ENCODE measurements at regions not wholly inside any gene's neighbourhood (a gene's known extent, or its start where the extent isn't known, plus 50 kb on each side); places are given as distances from the start of the nearest gene placed in this dataset.
A peak's percentile ranks its signal among the peaks of the same experiment; 100 is the strongest.

DNA sequence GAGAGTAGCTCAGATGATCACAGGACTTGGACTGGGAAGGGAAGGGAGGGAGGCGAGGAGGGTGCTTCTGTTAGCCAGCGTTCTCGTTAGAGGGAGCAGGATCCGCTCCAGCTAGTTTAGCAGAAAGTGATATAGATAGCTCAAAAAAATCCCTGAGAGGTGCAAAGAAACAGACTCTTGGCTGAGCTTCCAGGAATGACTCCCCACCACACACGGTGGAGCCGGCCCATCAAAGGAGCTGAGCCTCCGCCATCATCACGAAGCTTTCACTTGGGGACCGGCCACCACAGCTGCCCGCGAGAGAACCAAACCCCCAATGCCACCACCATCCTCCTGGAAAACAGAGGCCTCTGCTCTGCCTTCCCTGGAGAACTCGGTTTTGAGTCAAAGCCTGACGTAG lies 124.6 kb upstream of the BCL2L14 start:
- no peak for DNase-seq

DNA sequence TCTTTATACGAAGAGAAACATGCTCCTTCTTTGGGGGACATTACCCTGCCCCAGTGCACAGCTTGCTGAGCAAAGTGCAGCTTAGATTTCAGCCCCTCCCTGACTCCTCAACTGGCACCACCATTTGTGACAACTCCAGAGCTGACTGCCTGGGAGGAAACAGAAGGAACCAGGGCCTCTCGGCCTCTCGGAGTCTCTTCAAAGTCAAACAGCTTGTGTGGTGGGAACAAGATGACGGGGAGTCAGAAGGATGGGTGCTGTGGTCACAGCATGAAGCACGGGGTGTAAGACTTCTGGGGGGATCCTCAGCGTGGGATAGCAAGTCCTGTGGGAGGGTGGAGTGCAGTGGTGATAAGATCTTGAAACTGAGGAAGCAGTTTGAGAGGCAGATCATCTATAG lies 123.5 kb upstream of the BCL2L14 start:
- DNase-seq, result no peak

DNA sequence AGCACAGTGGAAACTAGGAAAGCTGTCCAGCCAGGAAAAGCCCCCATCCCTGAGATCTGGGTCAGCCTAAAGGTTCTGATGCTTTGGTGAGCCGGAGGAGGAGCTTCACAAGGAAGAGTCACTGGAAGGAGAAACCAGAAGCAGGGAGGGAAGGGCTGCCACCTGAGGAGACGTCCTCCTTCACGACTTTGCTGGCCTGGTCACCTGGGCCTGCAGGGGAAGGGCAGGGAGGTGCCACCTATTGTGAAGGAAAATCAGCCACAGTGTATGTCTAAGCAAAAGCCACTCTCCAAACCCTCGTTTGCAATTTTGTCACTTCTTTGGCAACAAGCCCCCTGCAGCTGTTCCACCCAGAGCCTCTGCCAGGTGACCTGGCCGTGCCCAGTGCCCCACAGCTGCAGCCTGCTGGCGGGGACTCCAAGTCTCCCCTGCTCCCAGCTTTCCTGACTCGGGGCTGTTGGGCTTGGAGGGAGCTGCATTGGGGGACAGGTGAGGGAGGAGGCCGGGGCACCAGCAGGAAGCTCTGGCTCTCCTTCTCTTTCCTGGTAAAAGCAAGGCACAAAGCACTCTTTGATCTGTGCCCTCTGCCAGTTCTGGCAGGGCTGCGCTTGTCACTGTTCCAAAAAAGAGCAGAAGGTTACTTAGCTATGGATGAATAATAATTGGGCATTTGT lies 120.9 kb upstream of the BCL2L14 start:
- no peak for DNase-seq

DNA sequence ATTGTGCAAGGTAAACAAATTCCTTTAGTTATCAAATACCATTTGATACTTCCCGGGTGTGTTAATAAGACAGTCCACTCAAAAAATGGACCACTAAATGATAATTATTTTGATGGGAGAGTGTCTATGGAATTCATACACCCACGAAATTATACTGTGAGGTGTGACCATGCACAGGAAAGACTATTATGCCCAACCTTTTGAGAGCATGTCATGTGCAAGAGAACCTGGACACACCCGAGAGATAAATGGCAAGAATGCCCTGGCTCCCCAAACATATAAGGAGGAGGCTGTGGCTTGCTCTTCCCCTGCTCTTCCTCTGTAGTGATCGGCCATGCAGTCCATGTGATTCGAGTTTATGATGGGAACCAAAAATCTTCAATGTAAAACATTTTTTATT lies 119.5 kb upstream of the BCL2L14 start:
- DNase-seq, result no peak

DNA sequence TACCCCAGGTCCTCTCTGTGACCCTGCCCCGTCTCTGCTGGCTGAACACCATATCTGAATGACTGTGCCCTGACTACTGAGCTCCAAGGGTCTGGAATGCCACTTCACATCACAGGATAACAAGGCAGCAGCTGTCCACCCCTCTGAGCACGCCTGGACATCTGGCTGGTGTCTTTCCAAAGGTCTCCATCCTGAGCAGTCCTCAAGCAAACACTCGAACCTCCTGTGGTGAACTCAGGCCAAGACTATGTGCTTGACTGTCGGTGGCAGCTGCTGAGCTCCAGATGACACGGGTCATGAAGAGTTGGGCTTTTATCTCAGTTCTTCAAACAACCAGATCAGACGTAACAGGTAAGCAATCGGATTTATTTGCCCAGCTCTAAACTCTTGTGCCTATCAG lies 117.2 kb upstream of the BCL2L14 start:
- DNase-seq, result no peak

DNA sequence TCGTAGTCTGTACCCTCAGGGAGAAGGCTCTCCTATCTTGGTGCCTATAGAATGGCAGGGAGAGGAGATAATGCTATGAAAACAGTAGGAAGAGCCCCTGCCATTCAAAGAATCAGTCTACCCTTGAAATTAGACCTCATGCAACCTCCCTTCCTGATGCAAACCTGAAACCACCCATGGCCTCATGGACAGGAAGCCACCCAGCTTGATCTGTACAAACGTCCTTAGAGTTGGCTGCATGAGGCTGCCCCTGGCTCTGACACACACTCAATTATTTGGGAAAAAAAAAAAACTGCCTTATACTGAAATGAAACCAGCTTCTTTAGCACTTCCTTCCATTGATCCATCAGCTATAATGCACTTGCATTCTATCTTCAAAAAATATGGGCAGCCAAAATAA lies 116.6 kb upstream of the BCL2L14 start:
- no peak for DNase-seq

DNA sequence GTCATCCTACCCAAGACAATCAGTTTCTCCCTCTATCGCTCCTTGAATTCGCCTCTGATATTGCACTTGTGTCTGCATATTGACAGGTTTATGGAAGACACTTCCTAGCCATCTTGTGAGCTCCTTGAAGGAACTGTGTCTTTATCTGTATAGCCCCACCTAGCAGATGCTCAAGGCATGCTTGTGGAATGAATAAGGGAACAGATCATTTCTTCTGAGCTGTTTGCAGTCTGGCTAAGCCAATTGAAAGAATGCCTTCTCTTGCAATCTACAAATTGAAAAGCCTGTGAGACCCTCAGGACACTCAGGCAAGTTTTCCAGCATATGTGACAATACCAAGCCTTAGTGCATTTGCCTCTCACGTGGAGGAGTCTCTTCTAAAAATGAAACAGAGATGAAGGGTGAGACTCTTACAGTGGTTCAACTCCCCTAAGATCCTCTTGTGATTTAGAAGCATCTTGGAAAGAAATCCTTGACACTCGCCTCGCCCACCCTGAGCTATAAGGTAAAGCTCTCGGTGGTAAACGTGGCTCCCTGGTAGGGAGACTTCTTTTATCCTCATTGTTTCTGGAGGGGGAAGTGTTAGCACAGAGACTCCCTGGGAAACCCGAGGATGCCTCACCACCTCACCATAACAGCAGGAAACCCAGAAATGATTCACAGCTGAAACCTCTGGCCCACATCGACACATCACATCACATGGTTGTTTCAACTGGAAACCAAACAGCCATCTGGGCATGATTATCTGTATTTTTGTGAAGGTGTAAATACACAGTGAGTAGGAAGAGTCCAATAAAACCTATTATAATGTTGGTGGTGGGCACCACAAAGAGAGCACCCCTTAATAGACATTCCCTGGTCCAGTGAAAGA lies 112.3 kb upstream of the BCL2L14 start:
- peak; percentile 88 for DNase-seq

DNA sequence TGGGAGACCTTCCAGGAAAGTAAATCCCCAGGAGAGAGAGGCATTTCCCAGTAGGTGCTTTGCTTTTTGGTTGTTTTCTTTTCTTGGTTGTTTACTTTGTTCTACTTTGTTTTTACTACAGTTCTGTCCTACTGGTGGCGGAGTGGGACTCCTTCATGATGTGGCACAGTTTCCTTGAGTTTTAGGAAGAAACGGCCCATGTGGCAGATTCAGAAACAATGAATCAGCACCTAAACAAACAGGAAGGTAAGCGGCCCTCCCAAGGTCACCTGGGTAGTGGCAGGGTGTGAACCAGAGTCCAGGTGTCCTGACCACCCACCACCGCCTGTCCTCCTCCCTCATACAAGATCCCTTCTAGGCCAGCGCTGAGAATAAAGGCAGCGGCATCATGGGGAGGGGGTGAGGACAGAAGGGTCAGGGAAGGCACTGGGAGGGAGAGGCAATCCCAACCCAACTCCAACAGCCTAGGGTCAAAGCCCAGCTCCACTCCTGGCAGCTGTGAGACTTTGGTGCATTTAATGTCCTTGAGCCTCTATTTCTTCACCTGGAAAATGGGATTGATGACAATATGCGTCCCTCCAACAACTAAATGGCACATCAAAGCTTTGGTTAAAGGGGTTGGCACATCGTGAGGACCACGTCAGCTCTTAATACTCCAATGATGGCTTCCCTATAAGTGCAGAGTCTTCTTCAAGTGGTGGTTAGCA lies 111.5 kb upstream of the BCL2L14 start:
- DNase-seq, result no peak

DNA sequence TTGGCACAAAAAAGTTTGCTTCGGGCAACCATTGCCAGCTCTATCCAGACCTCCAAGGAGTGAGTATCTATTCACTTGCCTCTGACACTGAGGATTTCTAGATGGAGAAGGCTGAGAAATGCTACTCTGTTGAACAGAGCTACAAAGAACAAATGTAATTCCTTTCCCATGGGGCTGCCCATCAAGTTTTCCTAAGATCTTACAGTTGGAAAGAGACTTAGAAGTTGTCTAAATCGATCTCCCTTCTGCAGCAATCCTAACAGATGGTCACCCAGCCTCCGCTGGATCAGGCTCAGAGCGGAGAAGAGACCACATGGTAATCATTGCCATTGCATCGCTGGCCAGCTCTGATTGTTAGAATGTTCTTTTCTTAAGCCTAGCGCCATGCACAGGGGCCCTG lies 110.1 kb upstream of the BCL2L14 start:
- no peak for DNase-seq

DNA sequence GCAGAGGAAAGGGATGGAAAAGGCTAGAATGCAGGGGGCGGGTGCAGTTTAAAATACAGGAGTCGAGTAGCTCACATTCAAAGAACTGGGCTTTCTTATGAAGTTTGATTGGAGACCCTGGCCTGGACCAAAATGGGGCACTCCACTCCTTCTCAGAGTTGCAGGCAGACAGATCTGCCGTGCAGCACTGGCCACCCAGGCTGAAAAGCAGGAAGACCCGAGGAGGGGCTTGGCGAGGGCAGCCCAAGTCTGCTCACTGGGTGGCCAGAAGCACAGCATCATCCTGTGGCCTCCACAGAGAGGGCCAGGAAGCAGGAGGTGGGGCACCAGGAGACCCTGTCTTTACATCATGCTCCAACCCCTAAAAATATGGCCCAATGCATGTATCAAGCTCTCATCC lies 109.1 kb upstream of the BCL2L14 start:
- no peak for DNase-seq

DNA sequence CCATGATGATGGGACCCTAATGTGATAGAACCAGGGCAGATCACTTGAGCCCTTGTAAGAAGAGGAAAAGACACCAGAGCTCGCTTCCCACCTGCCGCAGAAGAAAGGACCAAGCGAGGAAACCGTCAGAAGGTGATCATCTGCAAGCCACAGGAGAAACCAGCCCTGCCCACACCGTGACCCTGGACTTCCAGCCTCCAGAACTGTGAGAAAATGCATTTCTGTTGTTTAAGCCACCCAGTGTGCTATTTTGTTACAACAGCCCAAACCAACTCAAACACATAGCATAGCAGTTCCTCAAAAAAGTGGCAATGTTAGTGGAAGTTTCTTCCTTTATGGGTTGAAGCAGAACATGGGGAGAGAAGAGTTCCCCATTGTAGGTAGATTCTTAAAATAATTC lies 107.9 kb upstream of the BCL2L14 start:
- DNase-seq, result no peak

DNA sequence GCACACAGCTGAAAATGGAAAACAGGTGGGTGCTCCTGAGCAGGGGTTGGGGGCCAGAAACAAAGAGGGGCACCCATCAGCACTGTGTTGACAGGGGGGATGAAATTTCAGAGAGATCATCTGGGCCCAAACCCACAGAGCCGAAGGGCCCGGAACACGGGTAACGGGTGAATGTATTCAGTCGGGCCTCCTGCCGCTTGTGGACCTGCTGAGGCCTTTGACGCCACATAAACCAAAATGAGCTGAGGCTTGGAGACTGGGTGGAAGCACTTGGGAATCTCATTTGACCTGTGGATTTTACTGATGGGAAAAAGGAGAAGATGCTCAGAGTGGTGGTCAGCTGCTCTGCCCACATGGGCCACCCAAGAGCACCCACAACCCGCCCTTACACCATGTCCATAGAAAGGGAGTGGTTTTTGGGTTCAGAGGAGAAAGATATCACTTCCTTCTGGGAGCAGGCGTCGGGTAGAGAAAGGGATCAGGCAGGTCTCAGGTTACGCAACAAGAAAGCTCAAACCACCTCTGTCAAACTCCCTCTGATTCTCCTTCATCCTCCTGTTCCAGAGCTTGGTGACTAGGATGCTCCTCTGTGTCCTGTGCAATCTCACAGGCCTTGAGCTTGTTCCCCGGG lies 106.8 kb upstream of the BCL2L14 start:
- DNase-seq, result no peak

DNA sequence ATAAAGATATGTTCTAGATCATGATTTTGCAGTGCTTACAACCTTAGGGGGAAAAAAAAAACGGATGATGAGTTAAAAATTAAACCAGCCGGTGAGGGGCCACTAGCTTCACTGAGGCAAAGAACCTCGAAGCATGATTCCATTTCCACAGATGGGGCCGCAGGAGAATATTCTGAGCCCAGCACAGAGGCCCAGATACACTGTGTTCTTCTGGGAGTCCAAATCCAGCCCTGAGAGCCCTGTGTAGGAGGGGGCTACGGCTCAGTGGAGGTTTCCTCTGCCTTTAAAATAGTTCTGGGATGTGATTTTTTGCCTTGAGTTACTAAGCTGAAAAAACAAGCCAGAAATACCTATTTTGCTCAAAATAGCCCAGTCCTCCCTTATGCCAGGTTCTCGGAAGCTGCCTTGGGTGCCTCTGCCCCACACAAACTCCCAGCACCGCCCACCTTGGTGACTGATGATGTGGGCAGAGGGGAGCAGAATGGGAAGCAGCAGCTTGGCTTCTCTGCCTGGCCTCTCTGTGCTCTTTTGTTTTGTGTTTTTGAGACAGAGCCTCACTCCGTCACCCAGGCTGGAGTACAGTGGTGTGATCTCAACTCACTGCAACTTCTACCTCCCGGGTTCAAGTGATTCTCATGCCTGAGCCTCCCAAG lies 105.4 kb upstream of the BCL2L14 start:
- no peak for DNase-seq

DNA sequence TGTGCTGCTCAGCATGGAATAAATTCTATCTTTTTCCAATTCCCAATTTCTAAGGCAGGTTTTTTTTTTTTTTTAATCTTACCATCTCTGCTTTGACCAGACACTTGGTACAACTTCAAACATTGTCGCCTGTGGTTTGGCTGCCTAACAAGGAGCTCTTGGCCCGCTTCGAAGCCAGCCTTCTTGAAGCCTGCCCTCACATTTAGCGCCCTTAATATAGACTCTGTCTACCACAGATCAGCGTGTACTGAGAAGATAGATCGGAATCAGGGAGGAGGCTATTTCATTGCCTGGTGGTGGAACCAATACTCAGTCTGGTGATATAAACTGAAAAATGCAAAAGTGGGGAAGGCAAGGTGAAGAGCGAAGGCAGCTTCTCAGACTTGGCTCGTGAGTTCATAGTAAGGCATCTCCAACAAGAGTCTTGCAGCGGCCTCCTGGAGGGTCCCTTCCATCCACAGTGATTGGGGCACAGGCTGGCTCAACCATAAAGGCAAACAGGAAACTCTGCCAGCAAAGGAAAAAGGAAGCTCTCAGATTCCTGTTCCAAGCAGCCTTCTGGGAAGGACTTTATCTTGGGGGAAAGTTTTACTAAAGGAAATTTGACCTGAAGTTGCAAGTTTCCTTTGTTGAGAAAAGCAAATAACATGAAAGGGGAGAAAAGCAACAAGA lies 103.2 kb upstream of the BCL2L14 start:
- DNase-seq, result no peak

DNA sequence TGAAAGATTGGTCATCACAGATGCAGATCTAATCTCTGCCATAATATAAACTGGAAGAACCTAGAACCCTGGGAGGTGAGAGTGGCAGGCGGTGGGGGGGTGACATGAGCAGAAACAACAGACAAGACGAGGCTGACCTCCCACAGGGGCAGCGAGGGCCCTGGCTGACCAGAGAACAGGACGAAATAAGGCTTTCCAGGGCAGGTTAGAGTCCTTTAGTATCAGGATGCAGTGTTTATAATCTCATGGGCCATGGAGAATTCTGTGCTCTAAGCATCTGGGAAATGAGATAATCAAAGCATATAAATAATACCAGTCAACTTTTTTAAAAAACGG lies 102.7 kb upstream of the BCL2L14 start:
- DNase-seq, result no peak

DNA sequence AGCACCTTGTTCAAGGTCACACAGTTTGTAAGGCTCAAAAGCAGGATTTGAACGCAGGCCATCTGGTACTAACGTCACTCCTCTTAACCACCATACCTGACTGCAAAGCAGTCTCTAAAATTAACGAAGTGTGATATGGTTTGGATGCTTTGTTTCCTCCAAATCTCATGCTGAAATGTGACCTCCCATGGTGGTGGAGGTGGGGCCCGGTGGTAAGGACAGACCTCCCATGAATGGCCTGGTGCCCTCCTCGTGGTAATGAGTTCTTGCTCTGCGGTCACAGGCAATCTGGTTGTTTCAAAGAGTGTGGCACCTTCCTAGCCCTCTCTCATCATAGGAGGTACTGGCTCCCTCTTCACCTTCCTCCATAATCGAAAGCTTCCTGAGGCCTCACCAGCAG lies 102.2 kb upstream of the BCL2L14 start:
- no peak for DNase-seq

DNA sequence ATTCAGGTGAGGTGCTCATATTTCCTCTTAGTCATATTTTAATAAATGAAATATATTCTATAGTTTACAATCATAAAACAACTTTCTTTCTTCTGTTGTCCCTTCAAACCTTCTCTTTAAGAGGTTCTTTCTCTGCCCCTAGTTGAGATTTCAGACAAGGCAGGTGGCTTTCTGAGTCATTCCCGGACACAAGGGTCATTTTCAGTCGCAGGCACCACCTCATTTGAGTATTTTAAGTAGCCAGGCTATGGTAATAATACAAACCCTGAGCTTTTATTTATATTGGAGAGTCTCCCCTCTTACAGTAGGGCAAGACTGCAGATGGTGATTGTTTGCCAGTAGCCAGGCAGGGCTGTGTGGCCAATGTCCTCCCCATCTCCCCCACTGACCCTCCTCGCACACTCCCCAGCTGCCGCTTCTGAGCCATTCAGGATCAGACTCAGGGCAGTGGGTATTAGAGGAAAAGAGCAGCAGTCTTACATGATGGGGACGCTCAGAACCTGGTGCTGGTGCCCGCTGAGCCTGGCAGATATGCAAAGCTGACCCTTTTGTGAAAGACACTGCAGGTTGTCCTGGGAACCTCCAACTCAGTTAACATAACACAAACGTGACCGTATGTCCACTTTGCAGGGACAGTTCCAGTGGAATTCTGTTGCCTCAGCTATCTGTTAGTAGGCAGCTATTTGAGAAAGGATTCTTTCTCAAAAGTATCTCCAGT lies 101.1 kb upstream of the BCL2L14 start:
- no peak for DNase-seq

DNA sequence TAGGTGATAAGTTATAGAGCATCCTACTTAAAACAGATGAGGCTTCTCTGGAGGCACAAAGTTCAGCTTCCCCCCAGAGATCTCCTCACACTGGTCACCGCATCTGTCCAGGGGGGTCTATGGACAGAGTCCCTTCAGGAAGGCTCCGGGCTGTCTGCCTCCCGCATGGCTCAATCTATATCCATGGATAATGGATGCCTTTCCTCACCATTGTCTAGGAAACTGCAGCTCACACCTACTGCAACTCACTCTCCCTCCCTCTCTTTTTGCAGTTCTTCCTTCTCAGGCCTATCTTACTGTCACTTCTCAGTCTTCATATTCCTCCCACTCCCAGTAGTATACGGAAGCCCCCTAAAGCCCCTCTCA lies 100.6 kb upstream of the BCL2L14 start:
- DNase-seq, result no peak

DNA sequence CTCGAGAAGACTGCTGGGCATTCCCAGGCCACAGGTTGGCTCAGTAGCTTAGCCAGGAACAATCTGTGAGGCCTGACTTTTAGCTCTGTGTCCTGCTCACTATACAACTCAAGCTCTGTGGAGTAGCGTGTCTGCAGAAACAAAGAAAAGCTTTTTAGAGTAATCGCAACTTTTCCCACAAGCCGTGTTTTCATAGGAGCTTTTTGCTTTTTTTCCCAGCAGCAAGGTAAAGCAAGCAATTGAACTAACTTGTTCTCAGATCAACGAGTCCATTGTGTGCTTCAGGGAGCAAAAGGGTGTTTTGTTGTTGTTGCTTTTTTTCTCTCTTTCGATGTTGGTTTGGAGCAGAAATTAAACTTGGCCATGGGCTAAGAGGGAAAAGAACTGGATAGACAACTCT lies 97.3 kb upstream of the BCL2L14 start:
- DNase-seq, result no peak

DNA sequence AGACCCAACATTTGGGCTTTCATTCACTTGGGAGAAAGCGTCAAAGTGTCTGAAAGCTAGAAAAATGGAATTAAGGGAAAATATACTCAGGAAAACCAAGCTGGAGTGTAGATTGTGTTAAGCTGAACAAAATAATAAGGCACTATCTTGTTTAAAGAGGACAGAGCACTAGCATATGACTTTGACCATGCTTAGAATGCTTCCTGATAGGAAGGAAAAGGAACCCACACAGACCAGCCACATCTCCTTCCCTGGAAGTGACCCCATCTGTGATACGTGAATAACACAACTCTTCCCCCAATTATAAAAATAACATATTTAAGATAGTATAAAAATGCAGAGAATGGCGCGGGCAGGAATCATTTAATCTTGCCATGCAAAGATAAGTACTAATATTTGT lies 94.7 kb upstream of the BCL2L14 start:
- DNase-seq, result no peak

DNA sequence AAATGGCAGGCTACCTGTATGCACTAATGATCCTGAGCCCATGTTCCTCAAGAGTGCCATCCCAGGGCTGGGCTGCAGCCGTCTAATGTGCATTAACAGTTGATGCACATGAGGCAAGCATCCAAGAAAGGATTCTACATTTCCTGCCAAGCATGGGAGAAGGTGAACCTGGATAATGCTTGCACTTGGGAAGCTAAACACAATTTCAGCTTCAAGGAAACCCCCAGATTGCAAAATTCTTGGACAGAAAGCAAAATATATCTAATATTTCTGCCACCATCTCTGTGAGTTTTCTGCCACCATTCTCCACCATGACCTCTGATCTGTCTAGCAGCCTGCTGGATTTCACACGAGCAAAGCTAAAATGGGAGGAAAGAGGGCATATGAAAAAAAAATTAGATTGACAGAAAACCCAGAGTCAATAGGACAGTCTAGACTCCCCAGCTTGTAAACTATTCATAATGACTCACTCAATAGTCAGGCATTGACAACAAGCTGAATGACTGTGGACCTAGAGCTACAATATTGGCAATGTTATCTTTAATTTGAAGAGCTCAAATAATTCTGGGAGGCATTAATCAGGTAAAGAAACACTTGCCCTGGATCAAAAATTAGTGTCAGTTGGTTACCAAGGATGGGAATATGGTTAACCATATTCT lies 91.9 kb upstream of the BCL2L14 start:
- peak; percentile 17 for DNase-seq
